Activated T-helper 1 cell treated with anti-CD3 and anti-CD28 coated beads, Interleukin-12 subunit alpha, Interleukin-12 subunit beta, Interleukin-2, Interleukin-4 antibody, amounts not matched to agents 30 ng/mL and 10 ng/mL and 1 ng/mL, durations not matched to agents 14 hours and 24 hours and 36 hours (primary cell): ENCODE measurements at regions not wholly inside any gene's neighbourhood (a gene's known extent, or its start where the extent isn't known, plus 50 kb on each side); places are given as distances from the start of the nearest gene placed in this dataset.

Experiments
- DNase-seq: peaks from one replicate; pipeline ENCODE4 v3.0.0; 2021; ENCODE audit warnings: low spot score
- H3K27ac Mint-ChIP-seq: one replicate; pipeline ENCODE4 v1.8.0; 2021; ENCODE audit warnings: mild to moderate bottlenecking, mixed read lengths
- H3K27me3 Mint-ChIP-seq: one replicate; pipeline ENCODE4 v1.8.0; 2022; ENCODE audit warnings: mild to moderate bottlenecking, moderate library complexity, mixed read lengths; ENCODE audit not compliant: insufficient read depth
- H3K36me3 Mint-ChIP-seq: one replicate; pipeline ENCODE4 v1.8.0; 2021; ENCODE audit warnings: low read depth, mixed read lengths
- H3K4me1 Mint-ChIP-seq: one replicate; pipeline ENCODE4 v1.8.0; 2021; ENCODE audit warnings: low read depth, mixed read lengths
- H3K4me3 Mint-ChIP-seq: one replicate; pipeline ENCODE4 v1.8.0; 2021; ENCODE audit warnings: mild to moderate bottlenecking, moderate library complexity, mixed read lengths
- H3K9me3 Mint-ChIP-seq: one replicate; pipeline ENCODE4 v1.8.0; 2021; ENCODE audit warnings: mixed read lengths
- intact Hi-C: fragments of 100-400 bp; cut with micrococcal nuclease; formaldehyde crosslinking; loops from one replicate; pipeline ENCODE4 v1.15.1; 2024

DNA sequence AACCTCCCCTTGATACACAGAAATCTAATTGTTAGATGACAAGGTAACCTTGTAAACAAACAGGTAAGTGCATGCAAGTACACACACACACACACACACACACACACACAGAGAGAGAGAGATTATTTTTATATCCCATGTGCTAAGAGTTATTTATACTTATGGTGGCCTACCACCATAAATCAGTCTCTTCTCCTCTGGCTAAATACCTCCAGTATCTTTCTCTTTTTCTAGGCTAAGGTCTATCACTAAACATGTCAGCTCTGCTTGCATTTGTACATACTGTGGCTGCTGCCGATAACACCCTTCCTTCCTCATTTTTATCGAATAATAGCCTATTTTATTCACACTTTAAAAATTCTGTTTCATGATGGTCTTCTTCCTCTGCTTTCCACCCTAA, 172.4 kb downstream of the CNTN3 start:
- H3K4me1 Mint-ChIP-seq = no peaks in the 10 kb centered on the region
- no peak overlapping the region for H3K4me3 Mint-ChIP-seq
- no peak for DNase-seq
- H3K9me3 Mint-ChIP-seq = peaks cover 8% of the 10 kb centered on the region
- H3K36me3 Mint-ChIP-seq = no peaks in the 10 kb centered on the region
- H3K27ac Mint-ChIP-seq = no peak overlapping the region
- intact Hi-C loops = no loop called here
- no peaks in the 10 kb centered on the region for H3K27me3 Mint-ChIP-seq

DNA sequence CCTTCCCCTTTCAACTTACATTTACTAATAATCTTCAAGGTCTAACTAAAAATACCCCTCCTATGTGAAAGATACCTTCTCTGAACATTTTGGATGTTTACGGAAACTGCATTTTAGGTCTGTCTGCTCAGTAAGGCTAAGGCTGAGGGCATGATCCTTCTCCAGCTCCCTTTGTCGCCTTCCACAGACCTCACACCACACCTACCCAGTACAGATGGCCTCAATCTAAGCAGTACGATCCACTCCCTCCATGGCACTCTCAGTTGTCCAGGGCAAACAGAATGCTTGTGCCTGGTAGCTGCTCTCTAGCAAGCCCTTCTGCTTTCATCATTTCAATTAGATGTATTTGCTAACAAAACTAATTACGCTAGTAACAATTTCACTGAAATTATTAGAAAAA, 178.3 kb downstream of the CNTN3 start:
- Mint-ChIP-seq H3K36me3 (no peaks in the 10 kb centered on the region), H3K27me3 (no peaks in the 10 kb centered on the region), H3K9me3 (peaks cover 10% of the 10 kb centered on the region), H3K27ac (no peak overlapping the region), H3K4me3 (no peak overlapping the region), H3K4me1 (no peaks in the 10 kb centered on the region)
- no peak for DNase-seq
- intact Hi-C loops = no loop called here

DNA sequence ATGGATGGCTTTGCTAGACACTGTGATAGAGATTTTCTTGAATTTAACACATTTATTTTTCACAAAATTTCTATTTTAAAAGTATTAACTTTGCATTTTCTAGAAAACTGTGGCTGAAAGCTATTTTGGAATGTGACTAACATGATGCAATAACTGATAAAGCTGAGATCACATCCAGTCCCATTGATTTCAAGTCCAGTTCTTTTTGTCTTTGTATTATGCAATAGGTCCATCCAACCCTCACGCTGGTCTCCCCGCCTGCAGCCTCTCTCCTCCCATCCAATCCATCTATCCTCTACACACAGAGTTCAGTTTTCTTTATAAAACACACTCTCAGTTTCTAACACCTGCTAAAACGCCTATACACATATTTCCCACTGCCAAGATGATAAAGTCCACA, 178.8 kb downstream of the CNTN3 start:
- Mint-ChIP-seq H3K27ac (no peak overlapping the region), H3K4me3 (no peak overlapping the region), H3K36me3 (no peaks in the 10 kb centered on the region), H3K4me1 (no peaks in the 10 kb centered on the region), H3K9me3 (peaks cover 10% of the 10 kb centered on the region), H3K27me3 (no peaks in the 10 kb centered on the region)
- intact Hi-C loops = no loop called here
- no peak for DNase-seq

DNA sequence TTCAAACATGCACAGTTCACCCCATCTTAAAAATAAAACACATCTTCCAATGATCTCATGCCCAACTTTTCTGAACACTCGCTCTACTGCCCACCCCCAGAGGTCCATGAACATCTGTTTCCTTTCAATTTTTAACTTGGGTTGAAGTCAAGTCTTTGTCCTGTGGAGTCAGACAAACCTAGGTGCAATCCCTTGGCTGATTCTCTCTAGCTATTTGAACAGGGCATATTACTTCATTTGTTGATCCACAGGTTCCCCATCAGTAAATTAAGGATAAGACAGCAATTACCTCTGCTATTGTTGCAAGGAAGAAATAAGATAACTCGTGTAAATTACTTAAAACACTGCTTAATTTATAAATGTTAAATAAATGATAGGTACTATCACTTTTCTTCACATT, 180.1 kb downstream of the CNTN3 start:
- H3K9me3 Mint-ChIP-seq = peaks cover 10% of the 10 kb centered on the region
- no peak overlapping the region for H3K4me3 Mint-ChIP-seq
- no peaks in the 10 kb centered on the region for H3K36me3 Mint-ChIP-seq
- no peaks in the 10 kb centered on the region for H3K4me1 Mint-ChIP-seq
- intact Hi-C loops = no loop called here
- DNase-seq = no peak
- no peak overlapping the region for H3K27ac Mint-ChIP-seq
- H3K27me3 Mint-ChIP-seq = no peaks in the 10 kb centered on the region

DNA sequence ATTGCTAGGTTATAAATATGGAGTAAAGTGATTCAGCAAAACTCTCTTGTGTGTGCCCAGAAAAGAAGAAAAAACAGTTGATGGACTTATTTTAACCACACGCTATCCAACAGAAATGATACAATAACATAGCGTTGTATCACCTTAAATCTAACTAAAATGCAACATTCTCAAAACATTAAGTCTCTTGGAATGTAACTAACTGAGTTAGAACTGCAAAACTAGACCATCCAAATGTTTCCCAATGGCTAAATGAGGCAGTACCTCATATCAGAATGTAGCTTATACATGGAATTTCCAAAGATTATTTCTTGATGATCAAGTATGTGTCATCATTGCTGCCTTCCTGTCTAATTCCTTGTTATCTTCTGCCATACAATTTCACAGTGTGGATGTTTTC, 187.9 kb downstream of the CNTN3 start:
- Mint-ChIP-seq H3K27ac (no peak overlapping the region), H3K4me3 (no peak overlapping the region), H3K9me3 (peaks cover 4% of the 10 kb centered on the region), H3K4me1 (no peaks in the 10 kb centered on the region), H3K36me3 (no peaks in the 10 kb centered on the region), H3K27me3 (no peaks in the 10 kb centered on the region)
- intact Hi-C loops = no loop called here
- no peak for DNase-seq

DNA sequence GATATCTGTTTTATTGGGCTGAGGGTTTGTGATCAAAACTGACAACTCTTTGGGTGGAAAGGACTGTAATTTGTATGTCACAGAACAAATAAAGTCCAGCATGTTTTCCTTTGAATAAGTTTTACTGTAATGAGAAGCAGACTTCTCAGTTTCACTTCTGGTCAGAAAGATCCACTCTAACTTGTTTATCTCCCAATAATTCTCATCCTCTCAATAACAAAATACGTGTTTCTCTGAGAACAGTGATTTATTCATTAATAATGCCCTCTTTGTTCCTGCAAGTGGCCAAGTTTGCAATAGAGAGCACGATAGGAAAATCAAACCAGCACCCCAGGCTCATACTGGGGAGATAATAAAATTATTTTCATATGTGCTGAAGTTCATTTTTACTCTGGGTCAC, 190.6 kb downstream of the CNTN3 start:
- DNase-seq = no peak
- Mint-ChIP-seq H3K9me3 (peaks cover 4% of the 10 kb centered on the region), H3K4me1 (no peaks in the 10 kb centered on the region), H3K4me3 (no peak overlapping the region), H3K36me3 (no peaks in the 10 kb centered on the region), H3K27me3 (no peaks in the 10 kb centered on the region), H3K27ac (no peak overlapping the region)
- intact Hi-C loops = no loop called here

GRCh38 chr3:74420538-74421124, 193.8 kb downstream of the CNTN3 start:
- no peak for DNase-seq
- Mint-ChIP-seq H3K9me3 (peaks cover 4% of the 10 kb centered on the region), H3K36me3 (no peaks in the 10 kb centered on the region), H3K27ac (no peak overlapping the region), H3K27me3 (no peaks in the 10 kb centered on the region), H3K4me1 (no peaks in the 10 kb centered on the region), H3K4me3 (no peak overlapping the region)
- intact Hi-C loops = no loop called here

GRCh38 chr3:74415731-74416130, 198.7 kb downstream of the CNTN3 start:
- Mint-ChIP-seq H3K9me3 (no peaks in the 10 kb centered on the region), H3K4me1 (no peaks in the 10 kb centered on the region), H3K27ac (no peak overlapping the region), H3K27me3 (no peaks in the 10 kb centered on the region), H3K36me3 (no peaks in the 10 kb centered on the region), H3K4me3 (no peak overlapping the region)
- intact Hi-C loops = no loop called here
- DNase-seq = no peak

- Mint-ChIP-seq H3K4me3 (no peak overlapping the region), H3K4me1 (no peaks in the 10 kb centered on the region), H3K27me3 (no peaks in the 10 kb centered on the region), H3K9me3 (no peaks in the 10 kb centered on the region), H3K27ac (no peak overlapping the region), H3K36me3 (no peaks in the 10 kb centered on the region)
- intact Hi-C loops = no loop called here
- no peak for DNase-seq
Observed at GRCh38 chr3:74413547-74414241, 200.8 kb downstream of the CNTN3 start.

GRCh38 chr3:74410276-74410941, 204.1 kb downstream of the CNTN3 start:
- Mint-ChIP-seq H3K9me3 (no peaks in the 10 kb centered on the region), H3K36me3 (no peaks in the 10 kb centered on the region), H3K27me3 (no peaks in the 10 kb centered on the region), H3K4me1 (no peaks in the 10 kb centered on the region), H3K4me3 (no peak overlapping the region), H3K27ac (no peak overlapping the region)
- intact Hi-C loops = no loop called here
- DNase-seq = no peak

GRCh38 chr3:74409066-74409465, 205.4 kb downstream of the CNTN3 start:
- H3K4me1 Mint-ChIP-seq = no peaks in the 10 kb centered on the region
- no peak overlapping the region for H3K27ac Mint-ChIP-seq
- H3K4me3 Mint-ChIP-seq = no peak overlapping the region
- no peaks in the 10 kb centered on the region for H3K27me3 Mint-ChIP-seq
- intact Hi-C loops = no loop called here
- H3K9me3 Mint-ChIP-seq = no peaks in the 10 kb centered on the region
- no peaks in the 10 kb centered on the region for H3K36me3 Mint-ChIP-seq
- no peak for DNase-seq

DNA sequence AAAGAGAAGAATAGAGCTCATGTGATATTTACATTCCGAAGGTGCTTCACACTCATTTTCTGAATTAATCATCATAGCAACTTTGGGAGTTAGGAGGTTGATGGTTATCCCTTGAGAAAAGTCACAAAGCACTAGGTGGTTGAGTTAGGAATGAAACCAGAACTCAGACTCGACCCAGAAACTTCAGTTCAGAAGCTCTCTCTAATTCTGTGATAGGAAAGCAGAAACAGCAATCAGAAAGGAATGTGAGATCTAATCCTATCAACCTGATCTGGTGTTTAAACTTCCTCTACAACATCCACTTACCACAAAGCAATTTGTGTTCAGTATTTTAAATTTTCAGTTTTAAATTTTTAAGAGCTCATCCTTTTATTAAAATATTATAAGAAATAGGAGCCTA, 211.2 kb downstream of the CNTN3 start:
- intact Hi-C loops = no loop called here
- Mint-ChIP-seq H3K36me3 (no peaks in the 10 kb centered on the region), H3K27ac (no peak overlapping the region)

DNA sequence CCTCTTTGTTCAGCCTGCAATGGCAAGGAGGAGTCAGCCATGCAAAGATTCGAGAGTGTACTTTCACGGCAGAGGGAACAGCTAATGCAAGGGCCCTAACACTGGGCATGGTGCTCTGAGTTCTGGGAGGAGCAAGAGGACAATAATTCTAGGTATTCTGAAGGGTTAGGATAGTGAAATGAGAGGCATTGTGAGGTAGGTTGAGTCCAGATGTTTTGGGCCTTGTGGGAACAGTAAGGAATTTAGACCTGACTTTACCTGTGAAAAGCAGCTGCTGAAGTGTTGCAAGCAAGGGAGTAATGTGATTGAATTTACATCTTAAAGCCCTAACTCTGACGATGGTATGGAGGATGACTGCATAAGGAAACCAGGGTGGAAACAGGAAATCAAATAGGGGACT, 211.6 kb downstream of the CNTN3 start:
- H3K27ac Mint-ChIP-seq = no peak overlapping the region
- no peak overlapping the region for H3K4me3 Mint-ChIP-seq
- no peak for DNase-seq
- intact Hi-C loops = no loop called here
- H3K36me3 Mint-ChIP-seq = no peaks in the 10 kb centered on the region
- H3K4me1 Mint-ChIP-seq = no peaks in the 10 kb centered on the region
- peaks cover 3% of the 10 kb centered on the region for H3K9me3 Mint-ChIP-seq
- no peaks in the 10 kb centered on the region for H3K27me3 Mint-ChIP-seq

More for the DNA sequence above, 211.2 kb downstream of the CNTN3 start:
- Mint-ChIP-seq H3K4me1 (no peaks in the 10 kb centered on the region), H3K4me3 (no peak overlapping the region), H3K27me3 (no peaks in the 10 kb centered on the region), H3K9me3 (peaks cover 3% of the 10 kb centered on the region)
- no peak for DNase-seq
